PC-3 (cell line): ENCODE measurements at regions not wholly inside any gene's neighbourhood (a gene's known extent, or its start where the extent isn't known, plus 50 kb on each side); places are given as distances from the start of the nearest gene placed in this dataset.
A peak's percentile ranks its signal among the peaks of the same experiment; 100 is the strongest.
"Not testable (repeated sequence)": the region's sequence is repeated elsewhere in the genome, so short reads cannot be mapped to it uniquely, and the experiment has no call there.

Experiments
- ATAC-seq: fragments of 200-7000 bp; cut with Tn5 transposase; 2 replicates; pipeline ENCODE4 v1.9.1; 2020; ENCODE audit warnings: mild to moderate bottlenecking, moderate library complexity
- BruUV-seq: library from RNA; stranded (reverse); fragments of 400-500 nt; replicated peaks from 2 replicates; lab custom pipeline; 2021; lab: Mats Ljungman, UMichigan
- CTCF ChIA-PET: fragments of 300-600 bp; sonication (Branson Sonifier 250); formaldehyde crosslinking; loops from one replicate; lab custom pipeline; 2022; ENCODE audit warnings: antibody characterized with exemption; lab: Charles Lee
- POLR2A ChIA-PET: fragments of 300-600 bp; sonication (Branson Sonifier 250); formaldehyde crosslinking; loops from one replicate; lab custom pipeline; 2022; ENCODE audit warnings: antibody characterized with exemption; ENCODE audit not compliant: unreplicated experiment; lab: Charles Lee
- DNase-seq: peaks from one replicate; pipeline ENCODE4 v3.0.0-alpha.2; 2015
- H2AFZ ChIP-seq: fragments of 300-600 bp; sonication (generic); 2 replicates; pipeline ENCODE4 v1.6.0; 2016; ENCODE audit warnings: antibody characterized with exemption, low read length
- H3F3A ChIP-seq: fragments of 300-600 bp; sonication (generic); one replicate; pipeline ENCODE4 v1.6.0; 2017; ENCODE audit warnings: antibody characterized with exemption, low read length, control low read depth, mild to moderate bottlenecking; ENCODE audit not compliant: unreplicated experiment
- H3K27ac ChIP-seq: fragments of 300-600 bp; sonication (generic); 2 replicates; pipeline ENCODE4 v1.5.1; 2016; ENCODE audit warnings: mild to moderate bottlenecking, low read length
- H3K27me3 ChIP-seq: fragments of 300-600 bp; sonication (generic); 2 replicates; pipeline ENCODE4 v1.6.1; 2016; ENCODE audit warnings: low read length, mixed read lengths
- H3K36me3 ChIP-seq: fragments of 300-600 bp; sonication (generic); 2 replicates; pipeline ENCODE4 v1.6.1; 2016; ENCODE audit warnings: low read depth, mixed run types, low read length, mixed read lengths
- H3K4me1 ChIP-seq: fragments of 300-600 bp; sonication (generic); 2 replicates; pipeline ENCODE4 v1.5.1; 2016; ENCODE audit warnings: low read length; ENCODE audit not compliant: insufficient read depth
- H3K4me2 ChIP-seq: fragments of 300-600 bp; sonication (generic); 2 replicates; pipeline ENCODE4 v1.6.0; 2016; ENCODE audit warnings: low read length
- H3K4me3 ChIP-seq: fragments of 300-600 bp; sonication (generic); 2 replicates; pipeline ENCODE4 v1.5.1; 2016; ENCODE audit warnings: mild to moderate bottlenecking, low read length, mixed read lengths
- H3K79me2 ChIP-seq: fragments of 300-600 bp; sonication (generic); 2 replicates; pipeline ENCODE4 v1.6.1; 2017; ENCODE audit warnings: low read length, mixed read lengths
- H3K9ac ChIP-seq: fragments of 300-600 bp; sonication (generic); 2 replicates; pipeline ENCODE4 v1.6.0; 2016; ENCODE audit warnings: mild to moderate bottlenecking, low read length
- H3K9me2 ChIP-seq: fragments of 300-600 bp; sonication (generic); replicated peaks from 2 replicates; pipeline ENCODE4 v1.6.1; 2016; ENCODE audit warnings: mixed run types, low read length, mixed read lengths
- H3K9me3 ChIP-seq: fragments of 300-600 bp; sonication (generic); 2 replicates; pipeline ENCODE4 v1.6.1; 2016; ENCODE audit warnings: low read length, mixed read lengths
- H4K20me1 ChIP-seq: fragments of 300-600 bp; sonication (generic); 2 replicates; pipeline ENCODE4 v1.6.1; 2016; ENCODE audit warnings: low read length, mixed read lengths
- CTCF ChIP-seq: fragments of 300-600 bp; sonication (generic); conservative IDR thresholded peaks from 2 replicates; pipeline ENCODE4 v1.5.1; 2017; ENCODE audit warnings: antibody characterized with exemption, low read depth, mild to moderate bottlenecking, low read length
- intact Hi-C: fragments of 100-400 bp; cut with micrococcal nuclease; formaldehyde crosslinking; loops from 2 replicates; pipeline ENCODE4 v1.9.0; 2023

- not testable (repeated sequence) for BruUV-seq
Measured at GRCh38 chr9:42463981-42464380, 280.5 kb downstream of the SPATA31A6 start.

GRCh38 chr9:42470577-42470976 lies 287.1 kb downstream of the SPATA31A6 start:
- H3K9me3 ChIP-seq, H3K79me2 ChIP-seq, H3K9me2 ChIP-seq, H3K4me3 ChIP-seq, H3K4me1 ChIP-seq, ATAC-seq, H3K27me3 ChIP-seq, H2AFZ ChIP-seq, DNase-seq, POLR2A ChIA-PET, H3K4me2 ChIP-seq, H3F3A ChIP-seq, H3K9ac ChIP-seq, intact Hi-C loops, BruUV-seq, H4K20me1 ChIP-seq, H3K27ac ChIP-seq, CTCF ChIA-PET, H3K36me3 ChIP-seq: not testable (repeated sequence)
- TF ChIP-seq CTCF: peak; percentile 26; the same call in 1 of the 2 replicates

More at GRCh38 chr9:42463981-42464380, 280.5 kb downstream of the SPATA31A6 start:
- H4K20me1 ChIP-seq, POLR2A ChIA-PET, DNase-seq, intact Hi-C loops, H3K4me2 ChIP-seq, CTCF ChIA-PET, H3K27me3 ChIP-seq, H3K79me2 ChIP-seq, H2AFZ ChIP-seq, H3F3A ChIP-seq, H3K9ac ChIP-seq, H3K36me3 ChIP-seq, H3K4me1 ChIP-seq, ATAC-seq, H3K4me3 ChIP-seq, H3K27ac ChIP-seq, H3K9me2 ChIP-seq, H3K9me3 ChIP-seq: not testable (repeated sequence)

- H3K27ac ChIP-seq, H3K79me2 ChIP-seq, H3K9me3 ChIP-seq, H3K27me3 ChIP-seq, CTCF ChIA-PET, H3K4me2 ChIP-seq, H3K4me3 ChIP-seq, H4K20me1 ChIP-seq, DNase-seq, BruUV-seq, H3K9me2 ChIP-seq, H3K36me3 ChIP-seq, intact Hi-C loops, H3K9ac ChIP-seq, ATAC-seq, H3K4me1 ChIP-seq, H3F3A ChIP-seq, H2AFZ ChIP-seq, POLR2A ChIA-PET: not testable (repeated sequence)
Measured at GRCh38 chr9:42490989-42491388, 307.5 kb downstream of the SPATA31A6 start.

- not testable (repeated sequence) for ATAC-seq
Measured at GRCh38 chr9:42502620-42503264, 319.3 kb downstream of the SPATA31A6 start.

GRCh38 chr9:42508111-42508510 lies 324.7 kb downstream of the SPATA31A6 start:
- H3K9me2 ChIP-seq, POLR2A ChIA-PET, H2AFZ ChIP-seq, BruUV-seq, H3K4me3 ChIP-seq, DNase-seq, H3K36me3 ChIP-seq, H3K27me3 ChIP-seq, H4K20me1 ChIP-seq, intact Hi-C loops, H3F3A ChIP-seq, H3K27ac ChIP-seq, ATAC-seq, CTCF ChIA-PET, H3K4me2 ChIP-seq, H3K79me2 ChIP-seq, H3K9ac ChIP-seq, H3K9me3 ChIP-seq, H3K4me1 ChIP-seq: not testable (repeated sequence)

More at GRCh38 chr9:42502620-42503264, 319.3 kb downstream of the SPATA31A6 start:
- DNase-seq, CTCF ChIA-PET, H4K20me1 ChIP-seq, H3K27ac ChIP-seq, H3K79me2 ChIP-seq, H3K4me2 ChIP-seq, H3K27me3 ChIP-seq, H3F3A ChIP-seq, H3K9me3 ChIP-seq, H3K9me2 ChIP-seq, BruUV-seq, intact Hi-C loops, POLR2A ChIA-PET, H3K9ac ChIP-seq, H2AFZ ChIP-seq, H3K4me3 ChIP-seq, H3K4me1 ChIP-seq, H3K36me3 ChIP-seq: not testable (repeated sequence)

GRCh38 chr9:42513535-42513934 lies 330.1 kb downstream of the SPATA31A6 start:
- H3K9me2 ChIP-seq, H2AFZ ChIP-seq, H3F3A ChIP-seq, DNase-seq, H3K4me3 ChIP-seq, CTCF ChIA-PET, intact Hi-C loops, ATAC-seq, H3K4me2 ChIP-seq, H4K20me1 ChIP-seq, H3K9me3 ChIP-seq, H3K79me2 ChIP-seq, H3K4me1 ChIP-seq, H3K9ac ChIP-seq, H3K36me3 ChIP-seq, BruUV-seq, H3K27ac ChIP-seq, POLR2A ChIA-PET, H3K27me3 ChIP-seq: not testable (repeated sequence)
